ENCODE measurements at regions not wholly inside any gene's neighbourhood (a gene's known extent, or its start where the extent isn't known, plus 50 kb on each side); places are given as distances from the start of the nearest gene placed in this dataset.

DNA sequence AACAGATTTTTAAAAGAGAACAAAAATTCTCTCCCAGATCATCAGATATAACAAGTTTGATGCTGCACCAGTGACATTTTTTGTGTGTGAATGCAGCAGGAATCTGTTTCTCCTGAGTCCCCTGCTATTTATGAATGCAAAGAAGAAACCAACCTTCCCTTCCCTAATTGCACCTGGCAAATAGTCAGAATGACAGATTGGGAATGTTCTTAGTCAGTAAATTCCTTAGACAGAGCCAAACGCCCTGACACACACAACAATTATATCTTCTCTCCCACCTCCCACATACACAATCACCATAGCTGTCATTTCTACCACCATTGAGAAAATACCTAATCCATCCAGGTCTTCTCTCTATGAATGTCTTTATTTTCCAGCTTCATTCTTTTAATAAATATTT, 174.4 kb downstream of the ALG10B start:
- Histone ChIP-seq H3K4me3 (no peak overlapping the region), H3K36me3 (no peaks in the 10 kb centered on the region), H3K9me3 (ENCODE audit: low read depth) (no peaks in the 10 kb centered on the region), H3K27ac (no peak overlapping the region), H3K27me3 (no peaks in the 10 kb centered on the region), H3K4me1 (ENCODE audit: low read depth) (no peaks in the 10 kb centered on the region)
- no peak for DNase-seq (ENCODE audit: low read depth in 1 of 2, low spot score in 1 of 2)
- TF ChIP-seq, protein P1, sequence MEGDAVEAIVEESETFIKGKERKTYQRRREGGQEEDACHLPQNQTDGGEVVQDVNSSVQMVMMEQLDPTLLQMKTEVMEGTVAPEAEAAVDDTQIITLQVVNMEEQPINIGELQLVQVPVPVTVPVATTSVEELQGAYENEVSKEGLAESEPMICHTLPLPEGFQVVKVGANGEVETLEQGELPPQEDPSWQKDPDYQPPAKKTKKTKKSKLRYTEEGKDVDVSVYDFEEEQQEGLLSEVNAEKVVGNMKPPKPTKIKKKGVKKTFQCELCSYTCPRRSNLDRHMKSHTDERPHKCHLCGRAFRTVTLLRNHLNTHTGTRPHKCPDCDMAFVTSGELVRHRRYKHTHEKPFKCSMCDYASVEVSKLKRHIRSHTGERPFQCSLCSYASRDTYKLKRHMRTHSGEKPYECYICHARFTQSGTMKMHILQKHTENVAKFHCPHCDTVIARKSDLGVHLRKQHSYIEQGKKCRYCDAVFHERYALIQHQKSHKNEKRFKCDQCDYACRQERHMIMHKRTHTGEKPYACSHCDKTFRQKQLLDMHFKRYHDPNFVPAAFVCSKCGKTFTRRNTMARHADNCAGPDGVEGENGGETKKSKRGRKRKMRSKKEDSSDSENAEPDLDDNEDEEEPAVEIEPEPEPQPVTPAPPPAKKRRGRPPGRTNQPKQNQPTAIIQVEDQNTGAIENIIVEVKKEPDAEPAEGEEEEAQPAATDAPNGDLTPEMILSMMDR (IDR thresholded peaks at IDR 0.05; ENCODE audit: low read depth, low read length) = no peak

DNA sequence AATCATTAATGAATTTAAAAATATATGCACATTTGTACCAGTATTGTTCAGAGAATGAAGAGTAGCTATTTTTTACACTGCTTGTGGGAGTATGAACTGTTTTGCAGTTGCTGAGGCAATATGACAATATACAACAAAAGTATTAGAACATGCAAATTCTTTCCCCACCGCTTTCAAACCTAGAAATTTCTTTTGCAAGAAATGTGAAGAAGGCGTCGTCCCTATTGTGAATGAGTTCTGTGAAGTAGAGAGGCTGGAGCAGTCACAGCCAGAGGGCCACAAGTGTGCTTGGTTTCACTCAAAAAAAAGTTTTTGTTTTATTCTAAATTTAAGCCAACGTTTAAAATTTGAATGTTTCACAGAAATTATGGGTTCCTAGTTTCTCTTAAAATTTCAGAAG, 184.9 kb downstream of the ALG10B start:
- Histone ChIP-seq H3K27me3 (no peaks in the 10 kb centered on the region), H3K36me3 (no peaks in the 10 kb centered on the region), H3K4me1 (ENCODE audit: low read depth) (no peaks in the 10 kb centered on the region), H3K27ac (no peak overlapping the region), H3K9me3 (ENCODE audit: low read depth) (no peaks in the 10 kb centered on the region), H3K4me3 (no peak overlapping the region)
- TF ChIP-seq, protein P1 (IDR thresholded peaks at IDR 0.05; ENCODE audit: low read depth, low read length) = no peak
- DNase-seq (ENCODE audit: low read depth in 1 of 2, low spot score in 1 of 2) = no peak

DNA sequence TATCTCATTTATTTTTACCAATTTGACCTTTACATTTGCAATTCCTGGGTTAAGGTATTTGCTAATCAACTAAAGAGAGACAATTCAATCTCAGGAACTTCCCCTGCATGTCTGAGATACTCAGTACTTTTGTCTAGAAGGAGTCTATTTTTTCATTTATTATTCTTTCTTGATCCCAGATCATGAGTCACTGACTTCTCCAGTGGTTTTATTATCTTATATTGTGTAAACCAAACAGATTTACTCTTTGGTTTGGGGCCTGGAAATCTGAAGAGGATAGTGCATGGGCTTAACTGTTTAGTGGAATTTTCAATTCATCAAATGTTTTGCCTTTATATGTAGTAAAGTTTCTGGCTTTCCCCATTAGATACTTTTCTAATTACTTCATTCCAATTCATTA, 185.4 kb downstream of the ALG10B start:
- no peak for DNase-seq (ENCODE audit: low read depth in 1 of 2, low spot score in 1 of 2)
- TF ChIP-seq, protein P1 (IDR thresholded peaks at IDR 0.05; ENCODE audit: low read depth, low read length) = no peak
- Histone ChIP-seq H3K27me3 (no peaks in the 10 kb centered on the region), H3K4me1 (ENCODE audit: low read depth) (no peaks in the 10 kb centered on the region), H3K36me3 (no peaks in the 10 kb centered on the region), H3K27ac (no peak overlapping the region), H3K4me3 (no peak overlapping the region), H3K9me3 (ENCODE audit: low read depth) (no peaks in the 10 kb centered on the region)

DNA sequence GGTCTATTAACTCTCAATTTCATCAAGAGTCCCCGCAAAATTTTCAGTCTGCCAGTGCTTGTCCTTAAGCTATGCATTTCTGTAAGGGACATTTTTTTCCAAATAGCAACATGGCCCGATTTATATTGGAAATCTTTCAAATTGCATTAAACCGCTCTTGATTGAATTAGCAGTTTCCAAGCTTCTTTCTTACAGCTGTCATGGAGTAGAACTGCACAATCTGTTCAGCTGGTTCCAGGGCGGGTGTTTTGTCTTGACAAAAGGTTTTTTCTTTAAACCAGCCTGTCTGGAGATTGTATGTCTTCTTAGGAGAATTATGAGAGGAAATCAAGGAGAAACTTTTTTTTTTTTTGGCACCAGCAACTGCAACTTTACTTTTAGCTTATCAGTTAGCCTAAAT, 185.8 kb downstream of the ALG10B start:
- DNase-seq (ENCODE audit: low read depth in 1 of 2, low spot score in 1 of 2) = no peak
- H3K4me1 ChIP-seq (ENCODE audit: low read depth) = no peaks in the 10 kb centered on the region
- no peaks in the 10 kb centered on the region for H3K36me3 ChIP-seq
- H3K4me3 ChIP-seq = no peak overlapping the region
- TF ChIP-seq, protein P1 (IDR thresholded peaks at IDR 0.05; ENCODE audit: low read depth, low read length) = no peak
- H3K27me3 ChIP-seq = no peaks in the 10 kb centered on the region
- H3K27ac ChIP-seq = no peak overlapping the region
- H3K9me3 ChIP-seq (ENCODE audit: low read depth) = no peaks in the 10 kb centered on the region

DNA sequence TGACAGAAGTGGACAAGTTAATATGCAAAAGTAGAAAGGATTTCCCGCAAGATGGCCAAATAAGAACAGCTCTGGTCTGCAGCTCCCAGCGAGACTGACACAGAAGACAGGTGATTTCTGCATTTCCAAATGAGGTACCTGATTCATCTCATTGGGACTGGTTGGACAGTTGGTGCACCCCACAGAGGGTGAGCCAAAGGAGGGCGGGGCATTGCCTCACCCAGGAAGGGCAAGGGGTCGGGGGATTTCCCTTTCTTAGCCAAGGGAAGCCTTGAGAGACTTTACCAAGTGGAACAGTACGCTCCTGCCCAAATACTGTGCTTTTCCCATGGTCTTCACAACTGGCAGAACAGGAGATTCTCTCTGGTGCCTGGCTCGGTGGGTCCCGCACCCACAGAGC, 191.3 kb downstream of the ALG10B start:
- H3K36me3 ChIP-seq = no peaks in the 10 kb centered on the region
- TF ChIP-seq, protein P1 (IDR thresholded peaks at IDR 0.05; ENCODE audit: low read depth, low read length) = no peak
- no peaks in the 10 kb centered on the region for H3K9me3 ChIP-seq (ENCODE audit: low read depth)
- no peaks in the 10 kb centered on the region for H3K4me1 ChIP-seq (ENCODE audit: low read depth)
- H3K4me3 ChIP-seq = no peak overlapping the region
- no peak overlapping the region for H3K27ac ChIP-seq
- no peaks in the 10 kb centered on the region for H3K27me3 ChIP-seq
- no peak for DNase-seq (ENCODE audit: low read depth in 1 of 2, low spot score in 1 of 2)

DNA sequence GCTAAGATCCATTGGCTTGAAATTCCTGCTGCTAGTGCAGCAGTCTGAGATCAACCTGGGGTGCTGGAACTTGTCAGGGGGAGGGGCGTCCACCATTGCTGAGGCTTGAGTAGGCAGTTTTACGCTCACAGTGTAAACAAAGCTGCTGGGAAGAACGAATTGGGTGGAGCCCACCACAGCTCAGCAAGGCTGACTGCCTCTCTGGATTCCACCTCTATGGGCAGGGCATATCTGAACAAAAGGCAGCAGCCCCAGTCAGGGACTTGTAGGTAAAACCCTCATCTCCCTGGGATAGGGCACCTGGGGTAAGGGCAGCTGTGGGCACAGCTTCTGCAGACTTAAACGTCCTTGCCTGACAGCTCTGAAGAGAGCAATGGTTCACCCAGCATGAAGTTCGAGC, 191.7 kb downstream of the ALG10B start:
- Histone ChIP-seq H3K4me1 (ENCODE audit: low read depth) (no peaks in the 10 kb centered on the region), H3K4me3 (no peak overlapping the region), H3K36me3 (no peaks in the 10 kb centered on the region), H3K27me3 (no peaks in the 10 kb centered on the region), H3K9me3 (ENCODE audit: low read depth) (no peaks in the 10 kb centered on the region), H3K27ac (no peak overlapping the region)
- TF ChIP-seq, protein P1 (IDR thresholded peaks at IDR 0.05; ENCODE audit: low read depth, low read length) = no peak
- DNase-seq (ENCODE audit: low read depth in 1 of 2, low spot score in 1 of 2) = no peak

Data from cardiac muscle cell (in vitro differentiated cells and primary cell).